Panc1 (cell line): ENCODE measurements at regions not wholly inside any gene's neighbourhood (a gene's known extent, or its start where the extent isn't known, plus 50 kb on each side); places are given as distances from the start of the nearest gene placed in this dataset.

Source experiments
- ATAC-seq: fragments of 200-7000 bp; cut with Tn5 transposase; 2 replicates; pipeline ENCODE4 v1.9.1; 2020; ENCODE audit warnings: mild to moderate bottlenecking, moderate library complexity
- BruUV-seq: library from RNA; stranded (reverse); fragments of 400-500 nt; replicated peaks from 2 replicates; lab custom pipeline; 2021; lab: Mats Ljungman, UMichigan
- CTCF ChIA-PET: fragments of 300-600 bp; sonication (Branson Sonifier 250); formaldehyde crosslinking; loops from one replicate; lab custom pipeline; 2022; ENCODE audit warnings: antibody characterized with exemption; lab: Charles Lee
- POLR2A ChIA-PET: fragments of 300-600 bp; sonication (Branson Sonifier 250); formaldehyde crosslinking; loops from one replicate; lab custom pipeline; 2022; ENCODE audit warnings: antibody characterized with exemption; lab: Charles Lee
- DNase-seq: peaks from one replicate; pipeline ENCODE4 v3.0.0-alpha.2; 2010; ENCODE audit warnings: low read depth, low spot score
- H3K27ac ChIP-seq: 2 replicates; pipeline ENCODE4 v1.5.1; 2011; ENCODE audit warnings: mild to moderate bottlenecking, low read length, inconsistent platforms
- H3K27me3 ChIP-seq: fragments of 200-500 bp; sonication (Bioruptor generic); 2 replicates; pipeline ENCODE4 v1.6.0; 2014; ENCODE audit warnings: low read length, inconsistent platforms; ENCODE audit not compliant: control insufficient read depth, insufficient read depth
- H3K36me3 ChIP-seq: fragments of 200-500 bp; sonication (Bioruptor generic); 2 replicates; pipeline ENCODE4 v1.5.1; 2014; ENCODE audit warnings: inconsistent platforms, mild to moderate bottlenecking, low read length, moderate library complexity; ENCODE audit not compliant: control insufficient read depth, insufficient read depth
- H3K4me1 ChIP-seq: 2 replicates; pipeline ENCODE4 v1.5.1; 2011; ENCODE audit warnings: inconsistent platforms, mild to moderate bottlenecking, low read length, moderate library complexity; ENCODE audit not compliant: control insufficient read depth, insufficient read depth
- H3K4me3 ChIP-seq, 2 experiments: 2 replicates each; pipeline ENCODE4 v1.5.1; 2011 to 2012; ENCODE audit warnings: low read depth in 2 of 2, low read length in 2 of 2, mild to moderate bottlenecking in 2 of 2, inconsistent platforms in 1 of 2, moderate library complexity in 1 of 2
- H3K9me3 ChIP-seq: fragments of 200-500 bp; sonication (Bioruptor generic); 2 replicates; pipeline ENCODE4 v1.5.1; 2014; ENCODE audit warnings: low read depth, mild to moderate bottlenecking, inconsistent platforms, low read length, moderate library complexity; ENCODE audit not compliant: control insufficient read depth, insufficient read depth
- POLR2AphosphoS5 ChIP-seq: IDR thresholded peaks from 2 replicates; pipeline ENCODE4 v1.6.1; 2012; ENCODE audit warnings: mild to moderate bottlenecking, low read depth, low read length, moderate library complexity
- SIN3A ChIP-seq: IDR thresholded peaks from 2 replicates; pipeline ENCODE4 v1.6.1; 2012; ENCODE audit warnings: low read depth, mild to moderate bottlenecking, low read length, moderate library complexity, borderline replicate concordance; ENCODE audit not compliant: insufficient read depth
- TCF7L2 ChIP-seq: IDR thresholded peaks from 2 replicates; pipeline ENCODE4 v1.6.1; 2011; ENCODE audit warnings: mild to moderate bottlenecking, low read depth, low read length, inconsistent platforms
- in situ Hi-C: cut with HindIII; loops from 2 replicates; pipeline ENCODE4 v1.10.0; 2016; ENCODE audit warnings: low sequenced_read_pairs, low pct_unique_long_range_greater_than_20kb
- intact Hi-C: fragments of 100-400 bp; cut with micrococcal nuclease; formaldehyde crosslinking; loops from one replicate; pipeline ENCODE4 v1.10.0; 2022; ENCODE audit not compliant: unreplicated experiment
- TF ChIP-seq, protein P1 (sequence below), 2 experiments: IDR thresholded peaks; 2 replicates each; pipeline ENCODE4 v1.6.1; 2011 to 2012; ENCODE audit warnings: low read depth in 2 of 2, control low read depth in 1 of 2, low read length in 1 of 2, mild to moderate bottlenecking in 1 of 2, moderate library complexity in 1 of 2; ENCODE audit not compliant: insufficient read depth in 1 of 2
- TF ChIP-seq, protein P2 (sequence below): fragments of 450-650 bp; IDR thresholded peaks from 2 replicates; pipeline ENCODE4 v1.5.1; 2017; ENCODE audit warnings: mild to moderate bottlenecking

DNA sequence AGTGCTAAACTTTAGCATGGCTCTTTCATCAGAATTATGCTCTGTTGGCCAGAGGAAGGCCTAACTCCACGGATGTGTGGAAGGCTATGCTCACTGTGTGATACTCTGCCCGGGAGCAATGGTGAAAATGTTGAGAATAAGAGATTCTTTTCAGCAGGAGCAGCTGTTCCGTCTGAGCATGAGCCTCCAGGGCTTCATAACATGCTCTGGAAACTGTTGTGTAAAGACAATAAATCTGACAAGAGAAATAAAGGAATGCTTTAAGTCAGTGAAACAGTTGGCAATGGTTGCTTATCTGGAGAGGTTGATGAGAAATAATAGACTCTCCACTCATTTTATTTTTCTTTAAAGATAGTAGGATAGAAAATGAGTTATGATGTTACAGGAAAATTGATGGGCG, 269.8 kb downstream of the DIPK2A start:
- H3K4me3 ChIP-seq = no peak overlapping the region
- ChIA-PET POLR2A (no interaction called here), CTCF (no interaction called here)
- intact Hi-C loops (no loop called here), in situ Hi-C loops (no loop called here)
- no peak for TF ChIP-seq SIN3A
- no peak for TF ChIP-seq TCF7L2
- TF ChIP-seq, protein P1, sequence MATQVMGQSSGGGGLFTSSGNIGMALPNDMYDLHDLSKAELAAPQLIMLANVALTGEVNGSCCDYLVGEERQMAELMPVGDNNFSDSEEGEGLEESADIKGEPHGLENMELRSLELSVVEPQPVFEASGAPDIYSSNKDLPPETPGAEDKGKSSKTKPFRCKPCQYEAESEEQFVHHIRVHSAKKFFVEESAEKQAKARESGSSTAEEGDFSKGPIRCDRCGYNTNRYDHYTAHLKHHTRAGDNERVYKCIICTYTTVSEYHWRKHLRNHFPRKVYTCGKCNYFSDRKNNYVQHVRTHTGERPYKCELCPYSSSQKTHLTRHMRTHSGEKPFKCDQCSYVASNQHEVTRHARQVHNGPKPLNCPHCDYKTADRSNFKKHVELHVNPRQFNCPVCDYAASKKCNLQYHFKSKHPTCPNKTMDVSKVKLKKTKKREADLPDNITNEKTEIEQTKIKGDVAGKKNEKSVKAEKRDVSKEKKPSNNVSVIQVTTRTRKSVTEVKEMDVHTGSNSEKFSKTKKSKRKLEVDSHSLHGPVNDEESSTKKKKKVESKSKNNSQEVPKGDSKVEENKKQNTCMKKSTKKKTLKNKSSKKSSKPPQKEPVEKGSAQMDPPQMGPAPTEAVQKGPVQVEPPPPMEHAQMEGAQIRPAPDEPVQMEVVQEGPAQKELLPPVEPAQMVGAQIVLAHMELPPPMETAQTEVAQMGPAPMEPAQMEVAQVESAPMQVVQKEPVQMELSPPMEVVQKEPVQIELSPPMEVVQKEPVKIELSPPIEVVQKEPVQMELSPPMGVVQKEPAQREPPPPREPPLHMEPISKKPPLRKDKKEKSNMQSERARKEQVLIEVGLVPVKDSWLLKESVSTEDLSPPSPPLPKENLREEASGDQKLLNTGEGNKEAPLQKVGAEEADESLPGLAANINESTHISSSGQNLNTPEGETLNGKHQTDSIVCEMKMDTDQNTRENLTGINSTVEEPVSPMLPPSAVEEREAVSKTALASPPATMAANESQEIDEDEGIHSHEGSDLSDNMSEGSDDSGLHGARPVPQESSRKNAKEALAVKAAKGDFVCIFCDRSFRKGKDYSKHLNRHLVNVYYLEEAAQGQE (IDR thresholded peaks at IDR 0.05; ENCODE audit: insufficient read depth in 1 of 2, low read depth in 2 of 2, low read length in 1 of 2) = no peak
- no peak for TF ChIP-seq POLR2AphosphoS5
- TF ChIP-seq, protein P2, sequence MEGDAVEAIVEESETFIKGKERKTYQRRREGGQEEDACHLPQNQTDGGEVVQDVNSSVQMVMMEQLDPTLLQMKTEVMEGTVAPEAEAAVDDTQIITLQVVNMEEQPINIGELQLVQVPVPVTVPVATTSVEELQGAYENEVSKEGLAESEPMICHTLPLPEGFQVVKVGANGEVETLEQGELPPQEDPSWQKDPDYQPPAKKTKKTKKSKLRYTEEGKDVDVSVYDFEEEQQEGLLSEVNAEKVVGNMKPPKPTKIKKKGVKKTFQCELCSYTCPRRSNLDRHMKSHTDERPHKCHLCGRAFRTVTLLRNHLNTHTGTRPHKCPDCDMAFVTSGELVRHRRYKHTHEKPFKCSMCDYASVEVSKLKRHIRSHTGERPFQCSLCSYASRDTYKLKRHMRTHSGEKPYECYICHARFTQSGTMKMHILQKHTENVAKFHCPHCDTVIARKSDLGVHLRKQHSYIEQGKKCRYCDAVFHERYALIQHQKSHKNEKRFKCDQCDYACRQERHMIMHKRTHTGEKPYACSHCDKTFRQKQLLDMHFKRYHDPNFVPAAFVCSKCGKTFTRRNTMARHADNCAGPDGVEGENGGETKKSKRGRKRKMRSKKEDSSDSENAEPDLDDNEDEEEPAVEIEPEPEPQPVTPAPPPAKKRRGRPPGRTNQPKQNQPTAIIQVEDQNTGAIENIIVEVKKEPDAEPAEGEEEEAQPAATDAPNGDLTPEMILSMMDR = no peak
- no peaks in the 10 kb centered on the region for H3K9me3 ChIP-seq
- ATAC-seq (no peak), DNase-seq (no peak)
- no peaks in the 10 kb centered on the region for H3K27me3 ChIP-seq
- H3K4me1 ChIP-seq = no peaks in the 10 kb centered on the region
- H3K27ac ChIP-seq = no peak overlapping the region
- H3K36me3 ChIP-seq = no peaks in the 10 kb centered on the region
- BruUV-seq = no TSS peak

DNA sequence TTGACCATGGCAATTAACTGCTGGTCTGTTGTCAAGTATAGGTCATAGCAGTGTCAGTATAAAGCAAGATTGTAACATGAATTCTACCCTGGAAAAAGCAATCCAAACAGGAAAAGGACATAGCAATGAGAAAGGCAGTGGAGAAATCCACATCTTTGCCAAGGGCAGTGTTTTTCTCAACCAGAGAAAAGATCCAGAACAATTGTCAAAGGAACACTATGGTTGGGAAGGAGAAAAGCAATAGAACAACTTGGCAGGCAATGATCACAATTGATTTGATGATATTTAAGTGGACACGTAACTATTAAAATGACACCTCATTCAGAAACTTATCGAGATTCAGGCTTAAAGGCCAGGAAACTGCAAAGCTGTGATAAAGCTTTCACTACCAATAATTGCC, 271.1 kb downstream of the DIPK2A start:
- DNase-seq = no peak
- BruUV-seq = no TSS peak
- ATAC-seq = no peak
- H3K4me3 ChIP-seq = no peak overlapping the region
- intact Hi-C loops (no loop called here), in situ Hi-C loops (no loop called here)
- H3K27ac ChIP-seq = no peak overlapping the region
- H3K9me3 ChIP-seq = no peaks in the 10 kb centered on the region
- CTCF ChIA-PET = no interaction called here
- TF ChIP-seq SIN3A (no peak), POLR2AphosphoS5 (no peak), TCF7L2 (no peak)
- TF ChIP-seq, protein P2 = no peak
- TF ChIP-seq, protein P1 (IDR thresholded peaks at IDR 0.05; ENCODE audit: insufficient read depth in 1 of 2, low read depth in 2 of 2, low read length in 1 of 2) = no peak
- H3K4me1 ChIP-seq = no peaks in the 10 kb centered on the region
- no peaks in the 10 kb centered on the region for H3K27me3 ChIP-seq
- H3K36me3 ChIP-seq = no peaks in the 10 kb centered on the region
- POLR2A ChIA-PET = no interaction called here
